Nucleus accumbens (tissue), 56 donors: ENCODE measurements at regions not wholly inside any gene's neighbourhood (a gene's known extent, or its start where the extent isn't known, plus 50 kb on each side); places are given as distances from the start of the nearest gene placed in this dataset.
A peak's percentile ranks its signal among the peaks of the same experiment; 100 is the strongest.

ENCODE experiments used
- DNase-seq, 56 donors: peaks; one replicate each; lab custom pipeline; 2025; lab: John Stamatoyannopoulos, UW

GRCh38 chr3:66797889-66798560 is 200.1 kb upstream of the KBTBD8 start:
- DNase-seq: peak in 53 of 56 donors; percentile 10 to 80 (median 37)

- DNase-seq: no peak
Observed at GRCh38 chr3:66800941-66801545, 197.1 kb upstream of the KBTBD8 start.

- DNase-seq: peak in 2 of 56 donors; percentile 10 to 12
Observed at GRCh38 chr3:66803206-66803605, 194.9 kb upstream of the KBTBD8 start.

- no peak for DNase-seq
Observed at GRCh38 chr3:66803721-66804695, 194.1 kb upstream of the KBTBD8 start.

- no peak for DNase-seq
Observed at GRCh38 chr3:66808891-66809594, 189.1 kb upstream of the KBTBD8 start.

GRCh38 chr3:66809595-66809958 is 188.5 kb upstream of the KBTBD8 start:
- no peak for DNase-seq

- DNase-seq: no peak
Observed at GRCh38 chr3:66812136-66812535, 186.0 kb upstream of the KBTBD8 start.

- DNase-seq: no peak
Observed at GRCh38 chr3:66812741-66813140, 185.4 kb upstream of the KBTBD8 start.

GRCh38 chr3:66816090-66816761 is 181.9 kb upstream of the KBTBD8 start:
- DNase-seq: no peak

GRCh38 chr3:66817951-66818557 is 180.1 kb upstream of the KBTBD8 start:
- DNase-seq: peak in 2 of 56 donors; percentile 6 to 9

- DNase-seq: peak in 43 of 56 donors; percentile 9 to 77 (median 51)
Observed at GRCh38 chr3:66819993-66820501, 178.1 kb upstream of the KBTBD8 start.

- DNase-seq: peak in 10 of 56 donors; percentile 3 to 45 (median 9)
Observed at GRCh38 chr3:66822186-66823008, 175.7 kb upstream of the KBTBD8 start.

- no peak for DNase-seq
Observed at GRCh38 chr3:66823009-66823397, 175.1 kb upstream of the KBTBD8 start.

- no peak for DNase-seq
Observed at GRCh38 chr3:66823532-66823931, 174.6 kb upstream of the KBTBD8 start.

- DNase-seq: no peak
Observed at GRCh38 chr3:66825375-66825774, 172.7 kb upstream of the KBTBD8 start.

- DNase-seq: no peak
Observed at GRCh38 chr3:66827726-66828125, 170.4 kb upstream of the KBTBD8 start.

GRCh38 chr3:66828303-66828702 is 169.8 kb upstream of the KBTBD8 start:
- peak in 2 of 56 donors; percentile 8 to 11 for DNase-seq

- DNase-seq: no peak
Observed at GRCh38 chr3:66830301-66830700, 167.8 kb upstream of the KBTBD8 start.
